ENCODE measurements at regions not wholly inside any gene's neighbourhood (a gene's known extent, or its start where the extent isn't known, plus 50 kb on each side); places are given as distances from the start of the nearest gene placed in this dataset.

- TF ChIP-seq, protein P1, sequence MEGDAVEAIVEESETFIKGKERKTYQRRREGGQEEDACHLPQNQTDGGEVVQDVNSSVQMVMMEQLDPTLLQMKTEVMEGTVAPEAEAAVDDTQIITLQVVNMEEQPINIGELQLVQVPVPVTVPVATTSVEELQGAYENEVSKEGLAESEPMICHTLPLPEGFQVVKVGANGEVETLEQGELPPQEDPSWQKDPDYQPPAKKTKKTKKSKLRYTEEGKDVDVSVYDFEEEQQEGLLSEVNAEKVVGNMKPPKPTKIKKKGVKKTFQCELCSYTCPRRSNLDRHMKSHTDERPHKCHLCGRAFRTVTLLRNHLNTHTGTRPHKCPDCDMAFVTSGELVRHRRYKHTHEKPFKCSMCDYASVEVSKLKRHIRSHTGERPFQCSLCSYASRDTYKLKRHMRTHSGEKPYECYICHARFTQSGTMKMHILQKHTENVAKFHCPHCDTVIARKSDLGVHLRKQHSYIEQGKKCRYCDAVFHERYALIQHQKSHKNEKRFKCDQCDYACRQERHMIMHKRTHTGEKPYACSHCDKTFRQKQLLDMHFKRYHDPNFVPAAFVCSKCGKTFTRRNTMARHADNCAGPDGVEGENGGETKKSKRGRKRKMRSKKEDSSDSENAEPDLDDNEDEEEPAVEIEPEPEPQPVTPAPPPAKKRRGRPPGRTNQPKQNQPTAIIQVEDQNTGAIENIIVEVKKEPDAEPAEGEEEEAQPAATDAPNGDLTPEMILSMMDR (optimal IDR thresholded peaks at IDR 0.05 in 1 of 3, IDR thresholded peaks at IDR 0.05 in 1 of 3, conservative IDR thresholded peaks at IDR 0.05 in 1 of 3; ENCODE audit: extremely low read depth in 1 of 3, insufficient read depth in 2 of 3, low read length in 3 of 3), result no peak
- TF ChIP-seq EZH2 (IDR thresholded peaks at IDR 0.05; ENCODE audit: low read length), result no peak
These were observed 152.9 kb downstream of the RGS9 start for GRCh38 chr17:65290056-65290455.
